ENCODE measurements at regions not wholly inside any gene's neighbourhood (a gene's known extent, or its start where the extent isn't known, plus 50 kb on each side); places are given as distances from the start of the nearest gene placed in this dataset.

- Histone ChIP-seq H3K9me3 (no peaks in the 10 kb centered on the region), H3K4me3 (no peak overlapping the region), H3K27ac (no peak overlapping the region), H3K4me1 (peaks cover 0 to 8% (median 0%) of the 10 kb centered on the region in 4 donors), H3K27me3 (no peaks in the 10 kb centered on the region), H3K36me3 (no peaks in the 10 kb centered on the region)
- WGBS, 2 donors = 88 to 95% methylated on average over 3 of the region's 3 CpGs
- no peak for DNase-seq (ENCODE audit: low spot score in 2 of 2)
- no peak for TF ChIP-seq CTCF (IDR thresholded peaks at IDR 0.05)
- TF ChIP-seq POLR2A (IDR thresholded peaks at IDR 0.05) = no peak
- TF ChIP-seq EP300 (IDR thresholded peaks at IDR 0.05) = no peak
Measured at GRCh38 chr10:111758593-111758992, 425.0 kb downstream of the GPAM start.

GRCh38 chr10:111762114-111762513 is 421.5 kb downstream of the GPAM start:
- H3K27ac ChIP-seq = no peak overlapping the region
- no peaks in the 10 kb centered on the region for H3K27me3 ChIP-seq
- H3K36me3 ChIP-seq = no peaks in the 10 kb centered on the region
- H3K4me3 ChIP-seq = no peak overlapping the region
- WGBS, 2 donors = 91 to 99% methylated on average over 4 of the region's 4 CpGs
- no peaks in the 10 kb centered on the region for H3K4me1 ChIP-seq
- TF ChIP-seq POLR2A (IDR thresholded peaks at IDR 0.05) (no peak), CTCF (IDR thresholded peaks at IDR 0.05) (no peak), EP300 (IDR thresholded peaks at IDR 0.05) (no peak)
- no peaks in the 10 kb centered on the region for H3K9me3 ChIP-seq
- DNase-seq (ENCODE audit: low spot score in 2 of 2) = no peak

GRCh38 chr10:111765216-111765615 is 418.3 kb downstream of the GPAM start:
- 62 to 77% methylated on average over 2 of the region's 2 CpGs for WGBS, 2 donors
- no peaks in the 10 kb centered on the region for H3K36me3 ChIP-seq
- no peak for DNase-seq (ENCODE audit: low spot score in 2 of 2)
- H3K27ac ChIP-seq = no peak overlapping the region
- TF ChIP-seq POLR2A (IDR thresholded peaks at IDR 0.05) (no peak), EP300 (IDR thresholded peaks at IDR 0.05) (no peak), CTCF (IDR thresholded peaks at IDR 0.05) (no peak)
- no peaks in the 10 kb centered on the region for H3K9me3 ChIP-seq
- H3K27me3 ChIP-seq = no peaks in the 10 kb centered on the region
- H3K4me1 ChIP-seq = no peaks in the 10 kb centered on the region
- no peak overlapping the region for H3K4me3 ChIP-seq

GRCh38 chr10:111766464-111766863 is 417.1 kb downstream of the GPAM start:
- H3K36me3 ChIP-seq = no peaks in the 10 kb centered on the region
- no peak for TF ChIP-seq CTCF (IDR thresholded peaks at IDR 0.05)
- TF ChIP-seq POLR2A (IDR thresholded peaks at IDR 0.05) = no peak
- no peak for TF ChIP-seq EP300 (IDR thresholded peaks at IDR 0.05)
- no peak overlapping the region for H3K4me3 ChIP-seq
- no peaks in the 10 kb centered on the region for H3K9me3 ChIP-seq
- WGBS, 2 donors = 45 to 48% methylated on average over 3 of the region's 3 CpGs
- H3K27ac ChIP-seq = no peak overlapping the region
- H3K4me1 ChIP-seq = no peaks in the 10 kb centered on the region
- no peak for DNase-seq (ENCODE audit: low spot score in 2 of 2)
- H3K27me3 ChIP-seq = no peaks in the 10 kb centered on the region

GRCh38 chr10:111767661-111768060 is 415.9 kb downstream of the GPAM start:
- Histone ChIP-seq H3K4me1 (no peaks in the 10 kb centered on the region), H3K36me3 (no peaks in the 10 kb centered on the region), H3K9me3 (no peaks in the 10 kb centered on the region), H3K4me3 (no peak overlapping the region), H3K27ac (no peak overlapping the region), H3K27me3 (no peaks in the 10 kb centered on the region)
- WGBS, 2 donors = 27 to 30% methylated on average over 1 of the region's 1 CpG
- TF ChIP-seq POLR2A (IDR thresholded peaks at IDR 0.05) = no peak
- TF ChIP-seq CTCF (IDR thresholded peaks at IDR 0.05) = no peak
- TF ChIP-seq EP300 (IDR thresholded peaks at IDR 0.05) = no peak
- DNase-seq (ENCODE audit: low spot score in 2 of 2) = no peak
